CD4-positive, CD25-positive, alpha-beta regulatory T cell (primary cell): ENCODE measurements at regions not wholly inside any gene's neighbourhood (a gene's known extent, or its start where the extent isn't known, plus 50 kb on each side); places are given as distances from the start of the nearest gene placed in this dataset.

Experiments used
- ATAC-seq, 2 donors: fragments of 150-1000 bp; cut with Tn5 transposase; one replicate each; pipeline ENCODE4 v1.10.0; 2021; ENCODE audit warnings: low read depth in 2 of 2, moderate number of reproducible peaks in 2 of 2, moderate library complexity in 1 of 2
- DNase-seq, 3 donors: peaks; one replicate each; pipeline versions ENCODE4 v3.0.0 to v3.0.0-alpha.2; 2012 to 2022; ENCODE audit warnings: mixed read lengths in 1 of 3
- H3K27ac ChIP-seq: one replicate; pipeline ENCODE4 v1.7.0; 2013; ENCODE audit warnings: mild to moderate bottlenecking, low read length; ENCODE audit not compliant: insufficient read depth, poor library complexity, severe bottlenecking
- H3K27me3 ChIP-seq: one replicate; pipeline ENCODE4 v1.7.0; 2013; ENCODE audit warnings: low read length; ENCODE audit not compliant: control insufficient read depth, insufficient read depth
- H3K36me3 ChIP-seq: one replicate; pipeline ENCODE4 v1.7.0; 2013; ENCODE audit warnings: mild to moderate bottlenecking, low read length, moderate library complexity; ENCODE audit not compliant: control insufficient read depth, insufficient read depth
- H3K4me1 ChIP-seq: 2 replicates; pipeline ENCODE4 v1.7.0; 2013; ENCODE audit warnings: mild to moderate bottlenecking, low read length; ENCODE audit not compliant: insufficient read depth, control insufficient read depth, poor library complexity, severe bottlenecking
- H3K4me3 ChIP-seq: one replicate; pipeline ENCODE4 v1.7.0; 2013; ENCODE audit warnings: low read depth, mild to moderate bottlenecking, low read length, moderate library complexity
- H3K9me3 ChIP-seq, 2 experiments: 1 replicate in 1 of 2; 2 replicates in 1 of 2; pipeline ENCODE4 v1.7.0; 2013; ENCODE audit warnings: low read length in 2 of 2, mild to moderate bottlenecking in 1 of 2, moderate library complexity in 1 of 2; ENCODE audit not compliant: control insufficient read depth in 2 of 2
- H3K27ac Mint-ChIP-seq, 3 donors: one replicate each; pipeline ENCODE4 v1.8.0; 2020 to 2022; ENCODE audit warnings: mild to moderate bottlenecking in 3 of 3, mixed read lengths in 3 of 3, moderate library complexity in 2 of 3
- H3K27me3 Mint-ChIP-seq: one replicate; pipeline ENCODE4 v1.8.0; 2022; ENCODE audit warnings: mild to moderate bottlenecking, mixed read lengths
- H3K36me3 Mint-ChIP-seq: one replicate; pipeline ENCODE4 v1.8.0; 2020; ENCODE audit warnings: mixed read lengths
- H3K4me1 Mint-ChIP-seq, 4 donors: one replicate each; pipeline ENCODE4 v1.8.0; 2020 to 2022; ENCODE audit warnings: mixed read lengths in 4 of 4, mild to moderate bottlenecking in 1 of 4
- H3K4me3 Mint-ChIP-seq, 4 donors: one replicate each; pipeline ENCODE4 v1.8.0; 2020 to 2022; ENCODE audit warnings: mild to moderate bottlenecking in 4 of 4, mixed read lengths in 4 of 4, moderate library complexity in 3 of 4
- H3K9me3 Mint-ChIP-seq, 7 donors: one replicate each; pipeline ENCODE4 v1.8.0; 2020 to 2022; ENCODE audit warnings: mixed read lengths in 7 of 7, mild to moderate bottlenecking in 3 of 7, moderate library complexity in 2 of 7

- H3K9me3 Mint-ChIP-seq: peaks cover 0 to 16% (median 1%) of the 10 kb centered on the region in 7 donors
- no peak overlapping the region for H3K27ac Mint-ChIP-seq
- Histone ChIP-seq H3K27me3 (no peaks in the 10 kb centered on the region), H3K27ac (no peak overlapping the region), H3K9me3 (no peaks in the 10 kb centered on the region), H3K4me3 (no peak overlapping the region), H3K4me1 (no peaks in the 10 kb centered on the region), H3K36me3 (no peaks in the 10 kb centered on the region)
- DNase-seq: no peak
- no peaks in the 10 kb centered on the region for H3K4me1 Mint-ChIP-seq
- H3K27me3 Mint-ChIP-seq: no peaks in the 10 kb centered on the region
- no peaks in the 10 kb centered on the region for H3K36me3 Mint-ChIP-seq
- ATAC-seq: no peak
- H3K4me3 Mint-ChIP-seq: no peak overlapping the region
Observed at GRCh38 chr16:65487231-65487630, 365.4 kb upstream of the CDH11 start.

- ATAC-seq: no peak
- H3K27me3 ChIP-seq: no peaks in the 10 kb centered on the region
Observed at GRCh38 chr16:65481956-65482355, 360.1 kb upstream of the CDH11 start.

GRCh38 chr16:65480281-65481091, 358.6 kb upstream of the CDH11 start:
- H3K9me3 Mint-ChIP-seq: peaks cover 0 to 22% (median 2%) of the 10 kb centered on the region in 7 donors
- no peak overlapping the region for H3K4me3 ChIP-seq
- H3K36me3 Mint-ChIP-seq: no peaks in the 10 kb centered on the region
- DNase-seq: no peak
- no peaks in the 10 kb centered on the region for H3K4me1 Mint-ChIP-seq
- no peak for ATAC-seq
- H3K27me3 Mint-ChIP-seq: no peaks in the 10 kb centered on the region
- H3K4me1 ChIP-seq: no peaks in the 10 kb centered on the region
- H3K27ac Mint-ChIP-seq: no peak overlapping the region
- no peaks in the 10 kb centered on the region for H3K9me3 ChIP-seq
- H3K36me3 ChIP-seq: no peaks in the 10 kb centered on the region
- no peaks in the 10 kb centered on the region for H3K27me3 ChIP-seq
- H3K4me3 Mint-ChIP-seq: no peak overlapping the region
- H3K27ac ChIP-seq: no peak overlapping the region

More at GRCh38 chr16:65481956-65482355, 360.1 kb upstream of the CDH11 start:
- H3K27ac ChIP-seq: no peak overlapping the region
- Mint-ChIP-seq H3K36me3 (no peaks in the 10 kb centered on the region), H3K9me3 (peaks cover 0 to 20% (median 2%) of the 10 kb centered on the region in 7 donors), H3K27me3 (no peaks in the 10 kb centered on the region), H3K27ac (no peak overlapping the region), H3K4me3 (no peak overlapping the region), H3K4me1 (no peaks in the 10 kb centered on the region)
- H3K4me3 ChIP-seq: no peak overlapping the region
- no peaks in the 10 kb centered on the region for H3K9me3 ChIP-seq
- no peaks in the 10 kb centered on the region for H3K36me3 ChIP-seq
- no peak for DNase-seq
- no peaks in the 10 kb centered on the region for H3K4me1 ChIP-seq

GRCh38 chr16:65476448-65476955, 354.6 kb upstream of the CDH11 start:
- no peaks in the 10 kb centered on the region for H3K27me3 Mint-ChIP-seq
- H3K27ac ChIP-seq: no peak overlapping the region
- H3K9me3 ChIP-seq: no peaks in the 10 kb centered on the region
- H3K4me1 Mint-ChIP-seq: no peaks in the 10 kb centered on the region
- DNase-seq (no peak), ATAC-seq (no peak)
- no peaks in the 10 kb centered on the region for H3K36me3 ChIP-seq
- peaks cover 0 to 15% (median 4%) of the 10 kb centered on the region in 7 donors for H3K9me3 Mint-ChIP-seq
- no peaks in the 10 kb centered on the region for H3K4me1 ChIP-seq
- H3K27ac Mint-ChIP-seq: no peak overlapping the region
- H3K27me3 ChIP-seq: no peaks in the 10 kb centered on the region
- no peaks in the 10 kb centered on the region for H3K36me3 Mint-ChIP-seq
- H3K4me3 Mint-ChIP-seq: no peak overlapping the region
- no peak overlapping the region for H3K4me3 ChIP-seq

- H3K4me3 ChIP-seq: no peak overlapping the region
Observed at GRCh38 chr16:65473699-65474098, 351.8 kb upstream of the CDH11 start.

GRCh38 chr16:65469116-65469515, 347.3 kb upstream of the CDH11 start:
- Mint-ChIP-seq H3K27me3 (no peaks in the 10 kb centered on the region), H3K4me1 (no peaks in the 10 kb centered on the region), H3K9me3 (peaks cover 0 to 6% (median 5%) of the 10 kb centered on the region in 7 donors), H3K4me3 (no peak overlapping the region), H3K36me3 (no peaks in the 10 kb centered on the region), H3K27ac (no peak overlapping the region)
- Histone ChIP-seq H3K4me1 (no peaks in the 10 kb centered on the region), H3K27ac (no peak overlapping the region), H3K9me3 (no peaks in the 10 kb centered on the region), H3K36me3 (no peaks in the 10 kb centered on the region), H3K4me3 (no peak overlapping the region), H3K27me3 (no peaks in the 10 kb centered on the region)
- no peak for ATAC-seq
- DNase-seq: no peak

More at GRCh38 chr16:65473699-65474098, 351.8 kb upstream of the CDH11 start:
- H3K36me3 Mint-ChIP-seq: no peaks in the 10 kb centered on the region
- H3K27me3 ChIP-seq: no peaks in the 10 kb centered on the region
- H3K27me3 Mint-ChIP-seq: no peaks in the 10 kb centered on the region
- no peak overlapping the region for H3K4me3 Mint-ChIP-seq
- H3K9me3 ChIP-seq: no peaks in the 10 kb centered on the region
- no peak overlapping the region for H3K27ac ChIP-seq
- ATAC-seq (no peak), DNase-seq (no peak)
- no peaks in the 10 kb centered on the region for H3K36me3 ChIP-seq
- peaks cover 0 to 12% (median 3%) of the 10 kb centered on the region in 7 donors for H3K9me3 Mint-ChIP-seq
- H3K4me1 Mint-ChIP-seq: no peaks in the 10 kb centered on the region
- no peaks in the 10 kb centered on the region for H3K4me1 ChIP-seq
- H3K27ac Mint-ChIP-seq: peak overlapping the region in 1 of 3 donors; percentile 58

GRCh38 chr16:65468133-65468532, 346.3 kb upstream of the CDH11 start:
- Histone ChIP-seq H3K27ac (no peak overlapping the region), H3K27me3 (no peaks in the 10 kb centered on the region), H3K4me3 (no peak overlapping the region), H3K36me3 (no peaks in the 10 kb centered on the region), H3K4me1 (no peaks in the 10 kb centered on the region), H3K9me3 (no peaks in the 10 kb centered on the region)
- DNase-seq (no peak), ATAC-seq (no peak)
- Mint-ChIP-seq H3K36me3 (no peaks in the 10 kb centered on the region), H3K27me3 (no peaks in the 10 kb centered on the region), H3K9me3 (peaks cover 0 to 7% (median 3%) of the 10 kb centered on the region in 7 donors), H3K4me1 (no peaks in the 10 kb centered on the region), H3K27ac (no peak overlapping the region), H3K4me3 (no peak overlapping the region)
